Hypothalamus (tissue), 51 donors: ENCODE measurements at regions not wholly inside any gene's neighbourhood (a gene's known extent, or its start where the extent isn't known, plus 50 kb on each side); places are given as distances from the start of the nearest gene placed in this dataset.

Experiments used
- DNase-seq, 51 donors: peaks; one replicate each; lab custom pipeline; 2025; lab: John Stamatoyannopoulos, UW

DNA sequence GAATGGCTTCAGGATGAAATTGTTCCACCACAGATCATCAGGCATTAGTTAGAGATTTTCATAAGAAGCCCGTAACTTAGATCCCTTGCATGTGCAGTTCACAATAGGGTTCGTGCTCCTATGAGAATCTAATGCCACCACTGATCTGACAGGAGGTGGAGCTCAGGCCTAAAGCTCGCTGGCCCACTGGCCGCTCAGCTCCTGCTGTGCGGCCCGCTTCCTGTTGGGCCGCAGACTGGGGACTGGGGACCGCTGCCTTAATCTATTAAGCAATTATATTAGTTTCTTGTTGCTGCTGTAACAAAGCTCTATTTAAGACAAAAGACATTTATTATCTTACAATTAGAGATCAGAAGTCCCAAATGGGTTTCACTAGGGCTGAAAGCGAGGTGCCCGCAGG lies 205.6 kb downstream of the LARP7 start:
- no peak for DNase-seq

DNA sequence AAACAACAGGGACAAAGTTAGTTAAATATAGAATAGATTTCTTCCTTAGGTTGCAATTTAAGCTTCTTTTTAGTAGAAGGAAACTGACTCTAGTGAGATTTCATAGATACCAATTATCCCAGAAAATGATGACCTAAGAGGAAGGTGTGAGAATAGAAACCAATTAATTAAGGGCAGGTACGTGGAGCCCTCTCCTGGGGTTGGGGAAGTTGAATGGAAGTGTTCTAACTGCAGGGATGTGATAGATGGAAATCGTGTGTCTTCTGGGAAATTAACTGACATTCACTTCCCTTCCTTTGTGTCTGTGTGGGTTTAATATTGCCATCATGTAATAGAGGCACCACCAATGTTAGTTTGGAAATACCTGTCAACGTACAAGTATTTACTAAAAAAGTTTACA lies 204.1 kb upstream of the ANK2 start:
- no peak for DNase-seq

DNA sequence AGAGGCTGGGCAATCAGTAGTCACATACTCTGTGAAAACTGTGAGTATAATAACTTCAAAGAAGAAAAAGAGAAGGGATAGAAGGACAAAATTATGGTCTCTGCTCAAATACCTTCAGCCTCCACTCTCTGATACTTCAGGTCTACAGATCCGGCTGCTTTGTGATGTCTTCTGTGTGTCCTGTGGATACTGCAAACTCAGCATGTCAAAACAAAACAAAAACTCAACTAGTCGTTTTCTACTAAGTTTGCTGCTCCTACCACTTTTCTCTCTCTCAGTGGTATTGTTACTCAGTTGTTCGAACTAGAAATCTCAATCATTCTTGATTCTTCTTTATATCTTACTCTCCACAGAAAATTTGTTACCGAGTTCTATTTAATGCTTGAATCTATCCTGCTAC lies 202.4 kb upstream of the ANK2 start:
- DNase-seq, result no peak

DNA sequence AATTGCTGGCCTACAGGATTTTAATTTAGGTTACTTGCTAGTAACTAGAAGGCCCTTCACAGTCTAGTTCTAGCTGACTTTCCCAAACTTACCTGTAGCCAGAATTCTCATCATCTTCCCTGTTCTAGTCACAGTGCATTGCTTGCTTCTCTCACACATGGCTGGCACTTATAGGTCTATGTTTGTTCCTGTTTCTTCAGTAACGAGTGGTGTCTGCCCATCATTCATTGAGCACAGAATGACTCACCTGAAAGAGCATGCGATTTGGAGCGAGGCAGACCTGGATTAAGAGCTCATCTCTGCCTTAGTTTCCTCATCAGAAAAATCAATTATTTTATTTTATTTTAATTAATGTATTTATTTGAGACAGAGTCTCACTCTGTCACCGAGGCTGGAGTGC lies 201.7 kb upstream of the ANK2 start:
- DNase-seq, result no peak

DNA sequence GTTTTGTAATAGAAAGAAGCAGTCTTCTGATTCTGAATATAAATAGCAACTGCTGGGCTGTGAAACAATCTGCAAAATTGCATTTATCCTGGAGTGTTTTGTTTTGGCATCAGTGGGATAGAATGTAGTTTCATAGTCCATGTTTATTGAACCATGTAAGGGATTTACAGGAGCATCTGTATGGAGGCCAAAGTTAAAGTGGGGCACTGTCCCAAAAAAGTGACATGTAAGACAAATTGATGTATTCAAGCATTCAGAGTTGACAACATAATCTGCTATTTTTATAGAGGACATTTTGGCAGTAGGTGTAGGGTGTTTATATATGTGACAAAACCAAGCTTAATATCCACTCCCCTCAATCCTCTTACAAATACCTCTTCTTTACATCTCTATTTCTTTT lies 200.5 kb upstream of the ANK2 start:
- no peak for DNase-seq

DNA sequence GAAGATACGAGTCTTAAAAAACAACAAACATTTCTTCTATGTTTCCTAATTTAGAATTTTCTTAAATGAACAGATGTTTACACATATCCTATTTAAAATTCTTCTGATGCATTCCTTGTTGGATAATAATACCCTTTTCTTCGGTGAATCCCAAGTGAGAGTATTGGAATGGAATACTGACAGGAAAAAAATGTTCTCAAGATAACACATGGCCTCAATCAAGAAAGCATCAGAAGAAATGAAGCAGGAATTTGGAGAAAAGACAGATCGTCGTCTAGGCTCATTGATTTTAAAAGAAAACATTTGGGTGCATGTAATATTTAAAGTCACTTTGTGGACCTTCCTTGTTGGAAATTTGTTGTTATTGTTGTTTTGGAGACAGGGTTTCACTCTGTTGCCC lies 196.9 kb upstream of the ANK2 start:
- DNase-seq, result no peak

DNA sequence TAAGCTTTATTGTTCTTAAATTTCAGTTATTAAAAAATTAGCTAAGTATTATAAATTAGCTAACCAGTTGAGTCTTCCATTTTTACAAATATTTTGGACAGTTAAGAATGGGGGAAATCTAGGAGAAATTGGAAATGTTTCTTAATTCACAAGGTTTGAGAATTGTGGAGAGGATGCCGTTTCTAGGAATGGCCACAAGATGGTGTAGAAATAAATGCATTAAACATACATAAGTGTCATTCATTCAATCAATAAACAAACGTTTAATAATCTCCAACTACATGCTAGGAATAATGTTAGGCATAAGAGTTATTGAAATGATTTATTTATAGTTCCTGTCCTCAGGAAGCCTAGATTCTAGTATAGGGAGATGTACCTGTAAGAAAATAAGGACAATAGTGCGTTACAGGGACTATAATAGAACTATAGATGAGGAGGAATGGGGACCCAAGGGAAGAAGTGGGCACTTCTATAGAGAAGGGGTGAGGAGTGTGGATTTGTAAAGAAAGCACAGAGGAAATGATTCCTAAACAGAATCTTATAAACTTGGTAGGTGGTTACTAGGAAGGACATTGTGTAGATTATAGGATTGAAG lies 195.7 kb upstream of the ANK2 start:
- peak in 1 of 51 donors; percentile 50 for DNase-seq

DNA sequence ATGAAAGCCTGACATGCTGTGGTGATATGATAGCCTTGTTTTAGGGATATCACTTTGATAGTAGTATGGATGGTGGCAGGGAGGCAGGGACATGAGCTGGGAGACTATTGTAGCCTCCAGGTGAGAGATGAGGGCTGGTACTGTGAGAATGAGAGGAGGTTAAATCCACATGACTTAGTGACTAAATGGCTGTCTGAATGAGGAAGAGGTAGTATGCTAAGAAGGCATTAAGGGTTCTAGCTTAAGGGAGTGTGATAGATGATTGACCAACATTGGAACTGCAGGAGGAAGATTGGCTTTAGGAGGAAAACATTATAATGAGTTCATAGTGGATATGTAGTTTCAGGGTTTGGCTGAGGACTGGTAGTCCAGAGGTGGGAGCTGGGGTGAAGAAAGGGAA lies 195.0 kb upstream of the ANK2 start:
- DNase-seq, result peak in 1 of 51 donors; percentile 55

DNA sequence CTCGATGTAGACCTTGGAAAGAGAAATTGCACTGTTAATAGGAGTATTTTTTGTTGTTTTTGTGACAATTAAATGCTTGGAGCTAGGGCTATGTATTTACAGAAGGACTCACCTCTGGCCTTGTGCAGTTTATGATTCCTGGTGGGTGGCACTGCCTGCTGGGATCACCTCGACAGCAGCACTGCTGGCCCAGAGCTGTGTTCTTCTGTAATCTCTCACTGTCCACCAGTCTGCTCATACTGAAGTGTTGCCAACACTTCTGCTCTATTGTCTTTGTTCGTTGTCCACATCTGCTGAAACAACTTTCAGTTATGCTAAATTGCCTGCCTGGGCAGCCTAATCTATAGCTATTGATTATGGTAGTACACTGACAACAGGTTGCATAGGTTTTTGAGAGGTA lies 194.4 kb upstream of the ANK2 start:
- DNase-seq, result peak in 18 of 51 donors; percentile 7 to 68 (median 18)

DNA sequence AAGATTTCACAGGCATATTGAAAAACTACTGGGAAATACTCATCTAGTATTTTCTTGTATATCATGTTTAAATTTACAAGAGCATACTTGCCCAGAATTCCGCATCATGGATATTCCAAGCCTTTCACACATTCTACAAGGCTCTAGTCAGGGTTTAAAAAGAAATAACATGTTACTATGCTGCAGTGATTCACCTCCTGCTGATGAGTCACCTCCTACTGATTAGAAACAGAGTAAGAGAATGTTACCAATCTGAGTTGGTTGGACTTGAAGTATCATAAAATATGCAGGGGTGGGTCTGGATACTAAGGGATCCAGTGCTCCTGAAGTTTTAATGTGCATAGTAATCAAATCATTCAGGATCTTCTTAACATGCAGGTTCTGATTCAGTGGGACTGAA lies 192.0 kb upstream of the ANK2 start:
- peak in 1 of 51 donors; percentile 20 for DNase-seq

DNA sequence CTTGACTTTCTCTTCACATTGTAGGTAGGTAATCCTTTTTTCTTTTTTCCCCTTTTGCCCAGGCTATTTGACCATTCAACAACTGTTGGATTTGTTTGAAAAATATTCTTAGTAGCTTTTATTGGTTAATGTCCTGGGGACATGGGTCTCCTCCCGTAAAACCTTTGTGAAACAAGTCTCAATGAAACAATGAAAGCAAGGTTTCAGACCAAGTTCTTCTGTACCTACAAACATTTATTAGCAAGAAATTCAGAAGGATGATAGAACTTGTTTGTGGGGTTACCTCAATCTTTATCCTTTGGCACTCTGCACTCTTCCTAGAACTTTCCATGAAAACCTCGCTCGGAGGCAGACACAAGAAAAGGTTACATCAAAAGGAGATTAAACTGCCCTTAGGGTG lies 190.7 kb upstream of the ANK2 start:
- no peak for DNase-seq

DNA sequence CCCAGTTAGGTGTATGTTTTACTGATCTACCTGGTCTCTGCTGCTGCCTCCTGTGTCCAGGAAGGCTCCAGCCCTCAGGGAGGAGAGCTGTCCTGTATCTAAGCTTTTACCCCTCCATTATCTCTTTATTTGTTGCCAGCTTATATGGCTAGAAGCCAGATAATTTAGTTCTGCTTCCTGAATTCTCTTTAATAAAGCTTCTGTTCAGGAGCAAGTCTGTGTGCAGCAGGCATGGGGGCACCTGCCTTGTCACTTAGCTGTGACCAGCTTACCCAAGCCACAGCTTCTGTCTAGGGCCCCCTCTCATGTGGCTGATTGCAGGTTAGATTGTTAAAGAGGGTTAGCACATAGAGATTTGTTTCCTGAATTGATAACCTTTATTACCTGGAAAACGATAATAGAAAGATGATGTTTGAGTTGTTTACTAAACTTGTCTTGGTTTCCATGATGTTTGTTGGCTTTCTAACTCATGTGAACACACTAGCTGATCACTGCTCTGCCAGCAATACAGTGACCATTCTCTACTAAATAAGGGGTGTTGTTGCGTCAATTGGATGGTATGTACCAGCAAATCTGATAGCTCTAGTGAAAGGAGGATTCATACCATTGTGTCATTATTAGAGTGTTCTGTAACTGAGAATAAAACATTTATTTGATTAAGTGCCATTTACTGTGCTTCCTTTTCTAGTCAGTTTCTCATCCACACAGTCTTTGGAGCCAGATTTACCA lies 189.8 kb upstream of the ANK2 start:
- peak in 1 of 51 donors; percentile 49 for DNase-seq

DNA sequence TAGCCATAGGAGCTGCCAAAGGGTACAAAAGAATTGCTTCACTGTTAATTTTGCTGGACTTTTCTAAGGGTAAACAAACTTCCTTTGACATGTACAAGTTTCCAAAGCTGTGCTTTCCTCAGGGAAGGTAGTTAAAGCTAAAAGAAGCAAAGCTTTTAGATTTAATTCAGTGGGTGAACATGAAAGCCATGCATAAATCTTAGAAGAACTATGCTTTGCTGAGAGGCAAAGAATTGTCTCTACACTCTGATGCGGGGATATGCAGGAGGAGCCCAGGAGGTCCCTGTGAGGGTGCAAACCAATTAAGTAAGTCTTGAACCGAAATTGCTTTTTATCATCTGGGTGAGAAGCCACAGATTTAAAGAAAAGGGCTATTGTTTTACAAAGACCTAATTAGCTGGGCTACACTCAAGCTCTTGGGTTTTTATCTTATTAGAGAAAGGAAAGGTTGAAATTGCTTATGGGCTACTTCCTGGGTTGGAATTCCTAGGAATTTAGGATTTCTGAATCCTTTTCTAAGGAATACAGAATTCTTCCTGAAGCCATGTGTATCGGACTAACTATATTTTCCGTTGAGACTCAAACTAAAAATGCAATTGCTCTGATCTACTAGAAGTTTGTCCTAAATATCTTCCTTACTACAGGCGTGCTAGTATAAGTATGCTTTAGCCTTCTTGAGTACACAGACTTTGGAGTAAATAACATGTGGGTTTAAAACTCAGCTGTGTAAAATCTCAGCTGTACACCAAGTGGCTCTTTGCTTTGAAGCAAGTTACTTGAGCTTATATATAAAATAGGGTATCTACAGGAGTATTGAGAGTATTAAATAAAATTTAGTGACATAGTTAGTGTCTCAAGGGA lies 188.4 kb upstream of the ANK2 start:
- DNase-seq, result peak in 3 of 51 donors; percentile 21 to 82 (median 43)

DNA sequence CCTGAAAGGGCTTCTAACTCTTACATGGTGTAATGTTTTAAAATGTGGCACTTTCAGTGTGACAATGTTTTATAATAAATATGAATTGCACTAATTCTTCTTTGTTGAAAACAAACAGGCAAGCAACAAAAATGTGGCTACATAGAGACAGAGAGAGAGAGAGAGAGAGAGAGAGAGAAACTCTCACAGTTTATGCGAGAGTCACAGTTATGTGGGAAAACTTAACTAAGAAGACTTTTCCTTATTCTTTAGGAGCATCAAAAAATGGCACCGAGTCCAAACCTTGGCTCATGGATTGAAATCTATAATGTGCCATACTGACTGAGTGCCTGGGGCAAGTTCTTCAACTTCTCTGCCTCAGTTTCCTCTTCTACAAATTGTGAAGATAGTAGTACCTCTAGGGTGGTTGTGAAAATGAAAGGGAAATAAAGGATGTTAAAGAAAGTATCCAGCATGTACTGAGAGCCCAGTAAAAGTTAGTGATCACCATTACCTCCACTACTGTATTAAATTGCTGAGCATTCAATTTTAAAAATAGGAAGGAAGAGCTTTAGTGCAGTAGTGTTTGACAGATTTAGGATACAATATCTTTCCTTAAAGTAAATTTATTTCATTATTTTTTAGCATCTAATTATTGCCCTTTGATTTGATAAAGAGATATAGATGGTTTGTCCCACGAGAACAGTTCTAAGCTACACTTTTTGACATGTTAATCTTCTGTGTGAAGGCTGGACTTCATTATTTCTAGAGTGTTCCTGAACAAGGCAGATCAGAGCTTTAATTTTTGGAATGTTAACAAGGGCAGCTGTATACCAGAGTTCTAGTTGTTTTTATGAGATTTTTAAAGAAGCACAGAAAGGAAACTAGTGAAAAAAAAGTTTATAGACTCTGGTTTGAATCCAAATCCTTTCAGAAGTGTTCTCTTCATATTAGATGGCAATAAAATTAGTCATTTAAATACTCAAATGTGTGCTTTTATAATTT lies 187.5 kb upstream of the ANK2 start:
- DNase-seq, result peak in 1 of 51 donors; percentile 76

DNA sequence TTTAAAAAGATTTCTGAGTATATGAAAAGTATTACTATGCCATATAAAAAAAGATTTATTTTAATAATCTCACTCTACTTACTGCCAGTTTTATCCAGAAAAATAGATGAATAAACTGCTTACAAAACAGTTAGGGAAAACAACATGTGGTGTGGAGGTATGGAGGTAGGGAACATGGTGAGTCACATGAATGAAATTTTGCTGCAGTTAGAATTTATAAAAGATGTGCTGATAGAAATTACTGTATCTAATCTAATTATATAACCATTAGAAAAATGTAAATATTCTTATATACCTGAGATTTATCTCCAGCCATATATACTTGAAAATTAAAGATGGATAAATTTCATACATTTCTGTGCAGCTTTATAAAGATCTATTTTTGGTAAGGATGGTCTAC lies 184.0 kb upstream of the ANK2 start:
- DNase-seq, result no peak

DNA sequence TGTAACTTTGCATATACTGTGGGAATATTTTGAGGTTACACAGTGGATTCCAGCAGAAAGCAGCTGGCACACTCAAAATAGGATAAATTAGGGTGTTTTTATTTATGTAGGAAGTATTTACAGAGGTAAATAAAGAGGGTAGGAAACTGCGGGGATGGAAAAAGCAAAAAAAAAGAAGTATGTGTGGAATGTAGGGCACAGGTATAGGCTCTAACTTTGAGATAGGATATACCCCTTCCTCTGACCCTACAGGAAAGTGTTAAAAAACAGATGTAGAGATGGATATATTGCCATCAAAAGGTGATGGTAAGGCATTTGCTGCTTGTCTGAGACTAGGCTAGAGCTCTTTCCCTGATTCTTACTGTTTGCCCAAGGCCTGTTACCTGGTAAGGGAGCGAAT lies 173.1 kb upstream of the ANK2 start:
- no peak for DNase-seq

DNA sequence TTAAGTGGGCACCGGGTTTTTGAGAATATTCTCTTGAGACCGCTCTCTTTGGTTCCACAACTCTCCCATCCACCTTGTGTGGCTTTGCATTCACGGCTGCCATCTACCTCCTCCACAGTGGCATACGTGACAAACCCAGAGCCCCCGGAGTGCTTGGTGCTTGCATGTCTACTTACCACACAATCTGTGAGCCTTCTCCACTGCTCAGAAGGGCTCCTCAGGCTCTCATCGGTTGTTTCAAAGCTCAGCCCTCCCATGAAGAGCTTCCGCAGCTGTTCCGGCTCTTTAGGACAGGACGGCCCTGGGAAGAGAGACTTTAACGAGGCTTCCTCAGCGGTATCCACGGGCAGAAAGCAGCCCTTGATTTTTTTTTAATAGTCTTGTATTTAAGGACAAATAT lies 167.6 kb upstream of the ANK2 start:
- peak in 4 of 51 donors; percentile 8 to 50 (median 36) for DNase-seq

DNA sequence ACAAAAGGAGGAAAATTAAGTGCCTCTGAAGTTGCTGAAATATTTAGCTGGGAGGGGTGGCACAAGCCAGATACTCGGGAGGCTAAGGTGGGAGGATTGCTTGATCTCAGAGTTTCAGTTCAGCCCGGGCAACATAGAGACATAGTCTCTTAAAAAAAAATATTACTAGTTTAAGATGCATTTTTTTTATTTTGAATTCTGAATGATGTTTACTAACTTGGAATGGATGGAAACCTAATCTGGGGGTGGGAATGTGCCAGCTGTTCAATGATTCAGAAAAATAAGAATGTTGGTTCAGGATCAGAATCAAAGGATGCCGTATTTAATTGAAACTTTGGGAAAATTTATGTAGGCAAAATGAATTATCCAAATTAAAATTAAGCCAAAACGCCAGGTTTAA lies 167.2 kb upstream of the ANK2 start:
- DNase-seq, result no peak

DNA sequence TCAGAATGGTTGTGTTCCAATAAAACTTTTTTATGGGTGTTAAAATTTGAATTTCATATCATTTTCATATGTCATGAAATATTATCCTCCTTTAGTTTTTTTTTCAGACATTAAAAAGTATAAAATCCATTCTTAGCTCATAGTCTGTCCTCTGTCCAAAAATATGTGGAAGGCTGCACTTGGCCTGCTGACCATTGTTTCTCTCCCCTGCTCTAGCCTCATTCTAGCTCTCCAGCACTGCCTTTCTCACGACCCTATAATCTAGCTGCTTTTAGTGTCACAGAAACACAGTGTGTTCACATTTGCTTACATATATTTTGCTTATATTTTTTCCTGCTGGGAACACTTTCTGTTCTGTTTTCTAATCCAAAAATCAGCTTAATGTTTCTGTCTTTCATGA lies 165.0 kb upstream of the ANK2 start:
- DNase-seq, result peak in 1 of 51 donors; percentile 37

DNA sequence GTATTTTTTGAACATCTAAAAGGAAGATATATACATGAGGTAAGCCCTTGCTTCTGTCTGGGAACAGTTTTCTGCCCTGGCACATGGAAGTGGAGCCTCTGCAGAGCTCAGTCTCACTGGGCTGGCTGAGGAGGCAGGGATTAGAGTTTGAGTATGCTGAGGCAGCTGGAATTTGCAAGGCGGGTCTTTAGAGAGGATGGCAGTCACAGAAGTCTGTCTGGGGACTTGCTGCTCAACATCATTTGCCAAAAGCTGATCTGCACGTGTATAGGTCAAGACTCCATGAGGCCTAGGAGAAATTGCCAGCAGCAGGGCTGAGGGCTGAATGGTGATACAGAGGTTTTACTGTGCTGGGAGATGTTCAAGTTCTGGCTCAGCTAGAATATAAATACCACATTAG lies 163.6 kb upstream of the ANK2 start:
- no peak for DNase-seq
